ENCODE measurements at regions not wholly inside any gene's neighbourhood (a gene's known extent, or its start where the extent isn't known, plus 50 kb on each side); places are given as distances from the start of the nearest gene placed in this dataset.
A peak's percentile ranks its signal among the peaks of the same experiment; 100 is the strongest.

- no peak for TF ChIP-seq EP300 (conservative IDR thresholded peaks at IDR 0.05; ENCODE audit: poor library complexity, severe bottlenecking)
- no peak for TF ChIP-seq MXI1 (conservative IDR thresholded peaks at IDR 0.05; ENCODE audit: poor library complexity, severe bottlenecking)
Observed at GRCh38 chr5:176719113-176719739, 71.9 kb downstream of the TSPAN17 start (continued).

GRCh38 chr5:176721509-176721908 lies 74.2 kb downstream of the TSPAN17 start:
- Histone ChIP-seq H3K4me3 (ENCODE audit: low read length) (no peak overlapping the region), H3K27ac (ENCODE audit: low read length) (no peak overlapping the region), H3K36me3 (ENCODE audit: insufficient read depth, low read length) (no peaks in the 10 kb centered on the region), H4K20me1 (ENCODE audit: insufficient read depth) (no peaks in the 10 kb centered on the region), H3K9me3 (ENCODE audit: low read length) (no peaks in the 10 kb centered on the region), H3K27me3 (ENCODE audit: insufficient read depth, low read depth, low read length) (no peaks in the 10 kb centered on the region), H3F3A (ENCODE audit: insufficient read depth, low read length, poor library complexity, severe bottlenecking) (no peaks in the 10 kb centered on the region), H3K9ac (ENCODE audit: low read length) (no peak overlapping the region), H3K9me2 (ENCODE audit: insufficient read depth, low read length) (no peaks in the 10 kb centered on the region), H3K79me2 (replicated peaks; ENCODE audit: insufficient read depth, low read length) (no peaks in the 10 kb centered on the region), H2AFZ (ENCODE audit: low read depth, low read length) (no peak overlapping the region), H3K4me2 (ENCODE audit: low read length) (no peak overlapping the region)
- no peak for TF ChIP-seq REST (IDR thresholded peaks at IDR 0.05; ENCODE audit: borderline replicate concordance)
- TF ChIP-seq TAF1 (IDR thresholded peaks at IDR 0.05; ENCODE audit: low read depth), result no peak
- no peak for TF ChIP-seq RAD21 (conservative IDR thresholded peaks at IDR 0.05)
- no peak for TF ChIP-seq EP300 (conservative IDR thresholded peaks at IDR 0.05; ENCODE audit: poor library complexity, severe bottlenecking)
- TF ChIP-seq CTCF (IDR thresholded peaks at IDR 0.05; ENCODE audit: poor library complexity, severe bottlenecking), result no peak
- no peak for TF ChIP-seq SMC3 (conservative IDR thresholded peaks at IDR 0.05; ENCODE audit: poor library complexity)
- TF ChIP-seq POLR2AphosphoS5 (IDR thresholded peaks at IDR 0.05), result no peak
- TF ChIP-seq EZH2 (IDR thresholded peaks at IDR 0.05; ENCODE audit: borderline replicate concordance, insufficient read depth, low read length, poor library complexity, severe bottlenecking), result no peak

GRCh38 chr5:176722757-176723156 lies 75.5 kb downstream of the TSPAN17 start:
- Histone ChIP-seq H3K4me3 (ENCODE audit: low read length) (no peak overlapping the region), H3K36me3 (ENCODE audit: insufficient read depth, low read length) (no peaks in the 10 kb centered on the region), H3K9me3 (ENCODE audit: low read length) (no peaks in the 10 kb centered on the region), H3K9me2 (ENCODE audit: insufficient read depth, low read length) (no peaks in the 10 kb centered on the region), H3K27me3 (ENCODE audit: insufficient read depth, low read depth, low read length) (no peaks in the 10 kb centered on the region), H3K27ac (ENCODE audit: low read length) (peak overlapping the region; percentile 55), H2AFZ (ENCODE audit: low read depth, low read length) (peak overlapping the region; percentile 65), H3F3A (ENCODE audit: insufficient read depth, low read length, poor library complexity, severe bottlenecking) (no peaks in the 10 kb centered on the region), H3K9ac (ENCODE audit: low read length) (peak overlapping the region; percentile 52), H3K4me2 (ENCODE audit: low read length) (no peak overlapping the region), H4K20me1 (ENCODE audit: insufficient read depth) (no peaks in the 10 kb centered on the region), H3K79me2 (replicated peaks; ENCODE audit: insufficient read depth, low read length) (no peaks in the 10 kb centered on the region)
- TF ChIP-seq EZH2 (IDR thresholded peaks at IDR 0.05; ENCODE audit: borderline replicate concordance, insufficient read depth, low read length, poor library complexity, severe bottlenecking), result no peak
- TF ChIP-seq REST (IDR thresholded peaks at IDR 0.05; ENCODE audit: borderline replicate concordance), result peak; percentile 10

Data from neural cell (in vitro differentiated cells).